Smooth muscle cell (in vitro differentiated cells): ENCODE measurements at regions not wholly inside any gene's neighbourhood (a gene's known extent, or its start where the extent isn't known, plus 50 kb on each side); places are given as distances from the start of the nearest gene placed in this dataset.
"Not testable (repeated sequence)": the region's sequence is repeated elsewhere in the genome, so short reads cannot be mapped to it uniquely, and the experiment has no call there.

Experiments
- DNase-seq: peaks from one replicate; lab custom pipeline; 2025; ENCODE audit not compliant: unreplicated experiment; lab: John Stamatoyannopoulos, UW
- H2AFZ ChIP-seq: fragments of 200-600 bp; sonication (generic); 2 replicates; pipeline ENCODE4 v1.6.0; 2016; ENCODE audit warnings: antibody characterized with exemption, low read depth, mild to moderate bottlenecking
- H3F3A ChIP-seq: fragments of 200-600 bp; sonication (generic); 2 replicates; pipeline ENCODE4 v1.6.0; 2017; ENCODE audit warnings: antibody characterized with exemption, low read depth
- H3K27ac ChIP-seq: fragments of 200-600 bp; sonication (generic); 2 replicates; pipeline ENCODE4 v1.5.1; 2016; ENCODE audit warnings: low read depth, mild to moderate bottlenecking
- H3K27me3 ChIP-seq: fragments of 200-600 bp; sonication (generic); 2 replicates; pipeline ENCODE4 v1.6.1; 2016; ENCODE audit warnings: low read depth, mild to moderate bottlenecking
- H3K36me3 ChIP-seq: fragments of 200-600 bp; sonication (generic); 2 replicates; pipeline ENCODE4 v1.5.1; 2016; ENCODE audit warnings: low read depth
- H3K4me1 ChIP-seq: fragments of 200-600 bp; sonication (generic); 2 replicates; pipeline ENCODE4 v1.5.1; 2016; ENCODE audit warnings: low read depth
- H3K4me2 ChIP-seq: fragments of 200-600 bp; sonication (generic); 2 replicates; pipeline ENCODE4 v1.6.0; 2016; ENCODE audit warnings: mild to moderate bottlenecking
- H3K4me3 ChIP-seq: fragments of 200-600 bp; sonication (generic); 2 replicates; pipeline ENCODE4 v1.5.1; 2016; ENCODE audit warnings: mild to moderate bottlenecking
- H3K79me2 ChIP-seq: fragments of 200-600 bp; sonication (generic); 2 replicates; pipeline ENCODE4 v1.6.0; 2016; ENCODE audit warnings: low read depth, mild to moderate bottlenecking
- H3K9ac ChIP-seq: fragments of 200-600 bp; sonication (generic); 2 replicates; pipeline ENCODE4 v1.6.0; 2016; ENCODE audit warnings: low read depth
- H3K9me3 ChIP-seq: fragments of 200-600 bp; sonication (generic); replicated peaks from 2 replicates; pipeline ENCODE4 v1.5.1; 2016; ENCODE audit warnings: low read depth
- H4K20me1 ChIP-seq: fragments of 200-600 bp; sonication (generic); 2 replicates; pipeline ENCODE4 v1.6.0; 2016; ENCODE audit warnings: low read depth
- CTCF ChIP-seq: fragments of 200-600 bp; sonication (generic); IDR thresholded peaks from 2 replicates; pipeline ENCODE4 v1.5.1; 2017; ENCODE audit warnings: borderline replicate concordance, mild to moderate bottlenecking, antibody characterized with exemption; ENCODE audit not compliant: insufficient read depth, poor library complexity, severe bottlenecking
- WGBS: methylation state at CpG from one replicate; pipeline ENCODE4 v1.1.7; 2016; ENCODE audit warnings: low lambda C conversion rate; 5-methylcytosine and 5-hydroxymethylcytosine counted together

- H3K36me3 ChIP-seq = no peaks in the 10 kb centered on the region
- no peak overlapping the region for H3K4me2 ChIP-seq
- no peak overlapping the region for H2AFZ ChIP-seq
- H3F3A ChIP-seq = no peaks in the 10 kb centered on the region
- no peak overlapping the region for H3K9ac ChIP-seq
- TF ChIP-seq CTCF = no peak
- H3K4me1 ChIP-seq = no peaks in the 10 kb centered on the region
- no peaks in the 10 kb centered on the region for H3K79me2 ChIP-seq
- no peak overlapping the region for H3K4me3 ChIP-seq
- no peak overlapping the region for H3K27ac ChIP-seq
- H3K9me3 ChIP-seq = no peaks in the 10 kb centered on the region
- H3K27me3 ChIP-seq = no peaks in the 10 kb centered on the region
- no peak for DNase-seq
- no peaks in the 10 kb centered on the region for H4K20me1 ChIP-seq
These were observed 179.1 kb upstream of the IL1RAPL1 start for GRCh38 chrX:28408017-28408723.

GRCh38 chrX:28398342-28398741 is 188.9 kb upstream of the IL1RAPL1 start:
- Histone ChIP-seq H3K79me2 (no peaks in the 10 kb centered on the region), H3K4me1 (no peaks in the 10 kb centered on the region), H3K9me3 (no peaks in the 10 kb centered on the region), H3K27ac (no peak overlapping the region), H3K36me3 (no peaks in the 10 kb centered on the region), H2AFZ (no peak overlapping the region), H3K4me2 (no peak overlapping the region), H3K4me3 (no peak overlapping the region), H3F3A (no peaks in the 10 kb centered on the region), H4K20me1 (no peaks in the 10 kb centered on the region), H3K9ac (no peak overlapping the region), H3K27me3 (no peaks in the 10 kb centered on the region)
- no peak for TF ChIP-seq CTCF
- no peak for DNase-seq
- WGBS = 85% methylated on average over 2 of the region's 2 CpGs

GRCh38 chrX:28391528-28391927 is 195.7 kb upstream of the IL1RAPL1 start:
- no peak for TF ChIP-seq CTCF
- no peak overlapping the region for H3K4me2 ChIP-seq
- WGBS = 81% methylated on average over 5 of the region's 5 CpGs
- no peaks in the 10 kb centered on the region for H3K9me3 ChIP-seq
- H3K27ac ChIP-seq = no peak overlapping the region
- H4K20me1 ChIP-seq = no peaks in the 10 kb centered on the region
- no peak for DNase-seq
- H2AFZ ChIP-seq = no peak overlapping the region
- H3K4me3 ChIP-seq = no peak overlapping the region
- no peaks in the 10 kb centered on the region for H3K27me3 ChIP-seq
- no peak overlapping the region for H3K9ac ChIP-seq
- no peaks in the 10 kb centered on the region for H3K36me3 ChIP-seq
- H3F3A ChIP-seq = no peaks in the 10 kb centered on the region
- no peaks in the 10 kb centered on the region for H3K79me2 ChIP-seq
- H3K4me1 ChIP-seq = no peaks in the 10 kb centered on the region

- H3K9me3 ChIP-seq = no peaks in the 10 kb centered on the region
- H4K20me1 ChIP-seq = no peaks in the 10 kb centered on the region
- no peak overlapping the region for H3K27ac ChIP-seq
- no peak overlapping the region for H2AFZ ChIP-seq
- no peaks in the 10 kb centered on the region for H3K27me3 ChIP-seq
- no peaks in the 10 kb centered on the region for H3F3A ChIP-seq
- no peaks in the 10 kb centered on the region for H3K79me2 ChIP-seq
- no peaks in the 10 kb centered on the region for H3K4me1 ChIP-seq
- WGBS = 64% methylated on average over 3 of the region's 3 CpGs
- no peak for TF ChIP-seq CTCF
- no peak overlapping the region for H3K9ac ChIP-seq
- H3K4me2 ChIP-seq = no peak overlapping the region
- H3K36me3 ChIP-seq = no peaks in the 10 kb centered on the region
- no peak overlapping the region for H3K4me3 ChIP-seq
- no peak for DNase-seq
These were observed 208.1 kb upstream of the IL1RAPL1 start for GRCh38 chrX:28379103-28379502.

GRCh38 chrX:28367649-28368048 is 219.6 kb upstream of the IL1RAPL1 start:
- not testable (repeated sequence) for H3K79me2 ChIP-seq, H3K27me3 ChIP-seq, H3K27ac ChIP-seq, H3K4me1 ChIP-seq, H3K4me3 ChIP-seq, H3F3A ChIP-seq, DNase-seq, H2AFZ ChIP-seq, H3K9ac ChIP-seq, H3K9me3 ChIP-seq, H3K4me2 ChIP-seq, H4K20me1 ChIP-seq, H3K36me3 ChIP-seq
- 89% methylated on average over 11 of the region's 11 CpGs for WGBS
